ENCODE measurements at regions not wholly inside any gene's neighbourhood (a gene's known extent, or its start where the extent isn't known, plus 50 kb on each side); places are given as distances from the start of the nearest gene placed in this dataset.

GRCh38 chr7:31214751-31215150 is 125.8 kb downstream of the NEUROD6 start:
- no peak overlapping the region for H3K4me3 ChIP-seq (ENCODE audit: low read length)
- no peaks in the 10 kb centered on the region for H3K9me3 ChIP-seq (ENCODE audit: control insufficient read depth, low read length)
- TF ChIP-seq CTCF (conservative IDR thresholded peaks at IDR 0.05): no peak
- no peak overlapping the region for H3K9ac ChIP-seq (ENCODE audit: extremely low read depth, low read length, poor library complexity, severe bottlenecking)
- Mint-ChIP-seq H3K36me3 (ENCODE audit: low read depth) (no peaks in the 10 kb centered on the region), H3K4me1 (peaks cover 5% of the 10 kb centered on the region), H3K27ac (no peak overlapping the region), H3K27me3 (ENCODE audit: insufficient read depth) (no peaks in the 10 kb centered on the region), H3K9me3 (no peaks in the 10 kb centered on the region), H3K4me3 (no peak overlapping the region)
- no peaks in the 10 kb centered on the region for H3K36me3 ChIP-seq (ENCODE audit: control insufficient read depth, insufficient read depth, low read length)
- DNase-seq: no peak
- H3K27ac ChIP-seq (ENCODE audit: low read depth, low read length): no peak overlapping the region
- 89 to 98% methylated on average over 1 of the region's 1 CpG for WGBS, 2 experiments (ENCODE audit: insufficient coverage in 1 of 2, insufficient read length in 1 of 2)
- H3K27me3 ChIP-seq (ENCODE audit: control insufficient read depth, insufficient read depth, low read length, poor library complexity, severe bottlenecking): no peaks in the 10 kb centered on the region
- H3K4me1 ChIP-seq (ENCODE audit: control insufficient read depth, insufficient read depth, low read length): no peaks in the 10 kb centered on the region

GRCh38 chr7:31211281-31211680 is 129.2 kb downstream of the NEUROD6 start:
- Histone ChIP-seq H3K9me3 (ENCODE audit: control insufficient read depth, low read length) (no peaks in the 10 kb centered on the region), H3K4me3 (ENCODE audit: low read length) (no peak overlapping the region), H3K9ac (ENCODE audit: extremely low read depth, low read length, poor library complexity, severe bottlenecking) (no peak overlapping the region), H3K27me3 (ENCODE audit: control insufficient read depth, insufficient read depth, low read length, poor library complexity, severe bottlenecking) (no peaks in the 10 kb centered on the region), H3K4me1 (ENCODE audit: control insufficient read depth, insufficient read depth, low read length) (no peaks in the 10 kb centered on the region), H3K27ac (ENCODE audit: low read depth, low read length) (no peak overlapping the region), H3K36me3 (ENCODE audit: control insufficient read depth, insufficient read depth, low read length) (no peaks in the 10 kb centered on the region)
- WGBS, 2 experiments (ENCODE audit: insufficient coverage in 1 of 2, insufficient read length in 1 of 2): 80% methylated on average over 1 of the region's 1 CpG; no CpG with 5 or more reads in 1 of the 2 experiments
- H3K9me3 Mint-ChIP-seq: no peaks in the 10 kb centered on the region
- H3K27me3 Mint-ChIP-seq (ENCODE audit: insufficient read depth): peaks cover 5% of the 10 kb centered on the region
- TF ChIP-seq CTCF (conservative IDR thresholded peaks at IDR 0.05): no peak
- DNase-seq: no peak
- H3K36me3 Mint-ChIP-seq (ENCODE audit: low read depth): no peaks in the 10 kb centered on the region
- H3K4me1 Mint-ChIP-seq: peaks cover 5% of the 10 kb centered on the region
- no peak overlapping the region for H3K27ac Mint-ChIP-seq
- no peak overlapping the region for H3K4me3 Mint-ChIP-seq

- Histone ChIP-seq H3K27ac (ENCODE audit: low read depth, low read length) (no peak overlapping the region), H3K9ac (ENCODE audit: extremely low read depth, low read length, poor library complexity, severe bottlenecking) (no peak overlapping the region), H3K36me3 (ENCODE audit: control insufficient read depth, insufficient read depth, low read length) (no peaks in the 10 kb centered on the region), H3K27me3 (ENCODE audit: control insufficient read depth, insufficient read depth, low read length, poor library complexity, severe bottlenecking) (no peaks in the 10 kb centered on the region), H3K4me1 (ENCODE audit: control insufficient read depth, insufficient read depth, low read length) (no peaks in the 10 kb centered on the region), H3K9me3 (ENCODE audit: control insufficient read depth, low read length) (peaks cover under 1% of the 10 kb centered on the region), H3K4me3 (ENCODE audit: low read length) (no peak overlapping the region)
- no peak overlapping the region for H3K4me3 Mint-ChIP-seq
- peaks cover 3% of the 10 kb centered on the region for H3K4me1 Mint-ChIP-seq
- no peak for DNase-seq
- 89 to 93% methylated on average over 2 of the region's 2 CpGs for WGBS, 2 experiments (ENCODE audit: insufficient coverage in 1 of 2, insufficient read length in 1 of 2)
- peaks cover 4% of the 10 kb centered on the region for H3K27me3 Mint-ChIP-seq (ENCODE audit: insufficient read depth)
- H3K27ac Mint-ChIP-seq: no peak overlapping the region
- peaks cover 12% of the 10 kb centered on the region for H3K9me3 Mint-ChIP-seq
- no peak for TF ChIP-seq CTCF (conservative IDR thresholded peaks at IDR 0.05)
- no peaks in the 10 kb centered on the region for H3K36me3 Mint-ChIP-seq (ENCODE audit: low read depth)
Observed at GRCh38 chr7:31204071-31204470, 136.5 kb downstream of the NEUROD6 start.

All from endodermal cell (in vitro differentiated cells).